NCI-H1092 (cell line): ENCODE measurements at regions not wholly inside any gene's neighbourhood (a gene's known extent, or its start where the extent isn't known, plus 50 kb on each side); places are given as distances from the start of the nearest gene placed in this dataset.
"Not testable (repeated sequence)": the region's sequence is repeated elsewhere in the genome, so short reads cannot be mapped to it uniquely, and the experiment has no call there.

Experiments
- DNase-seq: peaks from one replicate; lab custom pipeline; 2025; lab: John Stamatoyannopoulos, UW

DNA sequence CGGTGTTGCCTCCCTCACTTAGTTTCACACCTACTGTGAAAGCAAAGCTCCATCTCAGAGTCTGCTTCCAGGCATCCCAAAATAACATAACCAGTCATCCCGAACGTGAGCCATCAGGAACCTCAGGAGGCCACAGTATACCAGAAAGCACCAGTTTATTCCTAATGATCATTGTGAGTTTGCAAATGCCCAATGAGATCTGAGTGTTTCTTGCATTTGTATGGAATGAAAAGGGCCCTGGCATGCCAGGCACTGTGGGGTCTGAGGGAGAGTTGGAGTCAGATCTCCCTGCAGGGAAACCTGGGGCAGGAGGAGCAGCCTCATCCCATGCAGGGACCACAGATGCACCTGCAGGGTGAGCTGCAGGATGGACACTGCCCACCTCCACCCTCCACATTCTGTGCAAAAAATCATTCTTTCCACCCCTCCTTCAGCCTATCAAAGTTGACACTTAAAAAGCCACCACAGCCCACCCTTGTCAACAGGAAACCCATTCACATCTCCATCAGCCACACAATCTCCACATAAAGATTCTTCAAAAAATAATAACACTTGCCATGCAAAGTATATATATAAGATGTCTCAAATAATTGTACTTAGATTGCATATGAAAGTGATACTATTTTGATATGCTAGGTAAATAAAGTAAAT lies 112.3 kb downstream of the GGTLC2 start:
- DNase-seq = not testable (repeated sequence)

DNA sequence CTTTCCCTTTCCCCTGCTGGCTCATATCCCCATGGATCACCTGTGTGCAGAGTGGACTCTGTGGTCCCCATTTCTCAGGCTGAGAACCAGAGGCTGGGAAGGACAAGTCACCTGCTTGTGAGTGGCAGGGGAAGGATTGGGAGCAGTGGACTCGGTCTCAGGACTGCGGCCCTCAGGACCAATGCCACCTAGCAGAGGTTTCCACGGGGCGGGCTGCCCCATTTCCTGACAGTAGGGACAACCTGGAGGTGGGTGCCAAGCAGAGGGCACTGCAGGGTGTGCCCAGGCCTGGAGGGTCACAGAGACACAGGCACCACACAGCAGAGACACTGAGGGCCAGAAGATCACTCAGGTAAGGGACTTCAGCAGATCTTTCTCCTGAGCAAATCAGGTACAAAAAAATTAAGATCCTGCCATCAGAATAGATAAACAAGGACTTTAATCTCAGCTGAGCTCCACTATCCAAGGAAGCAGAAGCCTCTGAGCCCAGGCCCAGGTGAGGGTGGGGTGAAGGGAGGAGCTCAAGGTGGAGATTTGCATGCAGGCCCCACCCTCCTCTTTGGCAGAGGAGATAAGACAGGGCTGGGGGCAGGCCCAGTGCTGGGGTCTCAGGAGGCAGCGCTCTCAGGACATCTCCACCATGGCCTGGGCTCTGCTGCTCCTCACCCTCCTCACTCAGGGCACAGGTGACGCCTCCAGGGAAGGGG lies 113.8 kb downstream of the GGTLC2 start:
- not testable (repeated sequence) for DNase-seq

GRCh38 chr22:22759371-22759770 lies 115.0 kb downstream of the GGTLC2 start:
- DNase-seq = no peak

- DNase-seq = no peak
Measured at GRCh38 chr22:22759889-22760546, 115.6 kb downstream of the GGTLC2 start.

DNA sequence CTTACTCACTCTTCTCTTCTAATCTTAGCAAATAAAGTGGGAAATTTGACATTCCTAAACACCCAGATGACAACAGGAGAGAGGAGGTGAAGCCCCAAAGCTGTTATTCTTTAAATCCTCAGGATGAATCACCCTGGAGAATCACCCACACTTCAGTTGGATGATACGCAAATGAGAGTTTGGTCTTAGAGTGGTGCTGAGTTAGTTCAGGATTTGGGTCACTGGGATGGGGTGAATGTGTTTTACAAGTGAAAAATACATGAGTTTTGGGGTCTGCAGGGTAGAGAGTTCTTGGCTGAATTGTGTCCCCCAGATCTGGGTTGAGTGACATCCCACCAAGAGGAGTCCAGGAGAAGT lies 117.2 kb downstream of the GGTLC2 start:
- DNase-seq = no peak

DNA sequence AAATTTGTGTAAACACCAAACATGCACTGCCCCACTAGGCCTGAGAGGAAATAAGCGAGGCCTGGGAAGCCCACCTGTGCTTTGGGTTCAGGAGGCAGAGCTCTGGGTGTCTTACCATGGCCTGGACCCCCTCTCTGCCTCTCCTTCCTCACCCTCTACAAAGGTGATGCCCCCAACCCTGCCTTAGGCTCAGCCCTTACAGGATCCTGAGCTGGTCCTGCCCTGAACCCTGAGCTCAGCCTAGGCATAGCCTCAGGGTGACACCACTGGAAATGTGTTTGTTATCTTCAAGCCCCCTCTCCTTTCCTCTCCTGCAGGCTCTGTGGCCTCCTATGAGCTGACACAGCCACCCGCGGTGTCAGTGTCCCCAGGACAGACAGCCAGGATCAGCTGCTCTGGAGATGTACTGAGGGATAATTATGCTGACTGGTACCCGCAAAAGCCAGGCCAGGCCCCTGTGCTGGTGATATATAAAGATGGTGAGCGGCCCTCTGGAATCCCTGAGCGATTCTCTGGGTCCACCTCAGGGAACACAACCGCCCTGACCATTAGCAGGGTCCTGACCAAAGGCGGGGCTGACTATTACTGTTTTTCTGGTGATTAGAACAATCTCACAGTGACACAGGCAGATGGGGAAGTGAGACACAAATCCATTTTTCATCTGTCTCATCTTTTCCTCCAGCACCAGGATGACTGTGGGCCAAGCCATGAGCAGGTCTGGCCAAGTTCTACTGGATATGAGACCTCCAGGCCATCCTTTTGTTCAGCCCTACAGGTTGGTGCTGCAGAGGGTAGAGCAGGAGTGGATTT lies 117.8 kb downstream of the GGTLC2 start:
- DNase-seq = no peak

GRCh38 chr22:22763512-22763911 lies 119.1 kb downstream of the GGTLC2 start:
- DNase-seq = no peak

DNA sequence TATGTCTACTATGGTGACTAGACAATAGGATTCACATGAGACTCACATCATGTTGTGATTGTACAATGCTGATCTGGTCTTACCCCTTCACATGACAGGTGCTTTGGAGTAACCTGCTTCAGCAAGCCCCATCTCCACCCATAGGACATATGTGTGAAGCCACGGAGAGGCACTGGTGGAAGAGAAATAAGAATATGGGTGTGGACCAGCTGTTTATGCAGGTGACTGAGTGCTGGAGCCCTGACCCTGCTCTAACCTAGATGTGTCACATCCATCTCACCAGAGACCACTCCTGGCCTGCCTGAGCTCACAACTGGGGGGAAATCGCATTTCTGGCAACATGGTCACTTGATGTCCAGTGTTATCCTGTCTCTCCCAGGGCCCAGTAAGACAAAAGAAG lies 119.7 kb downstream of the GGTLC2 start:
- DNase-seq = no peak

DNA sequence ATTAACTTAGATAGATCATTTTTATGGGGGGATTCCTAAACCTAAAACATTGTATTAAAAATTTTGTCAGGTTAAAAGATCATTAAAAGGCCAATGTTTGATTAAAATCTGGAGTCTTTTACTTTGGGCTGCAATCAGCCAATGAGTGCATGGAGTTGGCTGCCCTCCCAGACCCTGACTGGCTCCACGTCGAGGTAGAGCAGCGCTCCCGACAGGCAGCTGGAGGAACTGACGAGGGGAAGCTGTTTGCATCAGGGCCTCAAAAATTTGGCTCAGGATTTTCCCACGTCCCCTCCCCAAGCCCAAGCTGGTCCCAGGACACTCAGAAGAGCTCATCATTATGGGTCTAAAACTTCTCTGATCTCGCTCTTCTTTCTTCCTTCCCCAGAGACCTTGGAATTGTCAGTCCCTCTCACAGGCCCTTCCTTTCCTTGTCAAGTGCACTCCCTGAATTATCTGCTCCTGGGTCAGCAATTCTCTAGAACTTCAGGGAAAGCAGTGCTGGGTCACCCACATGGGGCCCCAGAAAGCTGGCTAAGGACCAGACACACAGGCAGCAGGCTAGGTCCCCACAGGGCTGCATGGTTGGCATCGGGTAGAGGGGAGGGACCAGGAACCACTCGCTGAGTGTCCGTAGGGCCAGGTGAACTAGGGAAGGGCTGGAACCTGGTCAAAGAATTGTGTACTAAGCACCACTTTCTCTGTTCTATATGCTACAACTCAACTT lies 119.6 kb upstream of the IGLL5 start:
- no peak for DNase-seq

- no peak for DNase-seq
Measured at GRCh38 chr22:22768885-22769284, 118.7 kb upstream of the IGLL5 start.

DNA sequence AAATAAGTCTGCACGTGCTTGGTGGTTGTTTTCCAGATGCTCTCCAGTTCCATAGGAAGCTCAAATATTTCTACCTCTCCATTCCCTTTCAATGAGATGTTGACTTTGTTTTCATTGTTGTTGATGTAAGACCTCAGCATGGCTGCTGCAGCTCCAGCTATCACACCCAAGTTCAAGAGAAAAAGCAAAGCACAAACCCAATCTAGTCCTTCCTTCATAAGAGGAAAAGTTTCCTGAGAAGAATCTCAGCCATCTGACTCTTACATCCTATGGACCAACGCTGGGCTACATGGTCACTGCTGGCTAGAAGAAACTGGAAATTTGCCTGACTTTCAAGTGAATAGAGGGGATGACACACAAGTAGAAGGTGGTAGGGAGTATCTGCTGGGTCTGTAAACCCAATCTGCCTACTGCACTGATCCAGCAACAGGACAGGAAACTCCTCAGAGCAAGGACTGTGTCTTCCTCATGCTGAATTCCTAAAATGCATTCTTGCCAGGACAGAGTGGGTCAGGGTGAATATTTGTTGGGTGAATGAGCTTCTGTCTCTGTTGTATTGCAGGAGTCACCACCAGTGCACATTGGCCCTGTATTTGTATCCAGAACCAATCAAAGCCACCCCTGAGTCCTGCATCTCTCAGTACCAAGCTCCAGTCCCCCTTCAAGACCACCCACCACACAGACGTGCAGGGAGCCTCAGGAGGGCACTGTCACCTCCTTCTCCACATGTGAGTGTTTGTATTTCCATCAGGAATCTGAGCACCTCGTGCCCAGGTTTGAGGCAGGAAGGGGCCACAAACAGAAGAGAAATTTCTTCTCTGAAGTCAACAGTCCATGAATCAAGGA lies 118.0 kb upstream of the IGLL5 start:
- no peak for DNase-seq

GRCh38 chr22:22770280-22770871 lies 117.2 kb upstream of the IGLL5 start:
- DNase-seq = no peak

GRCh38 chr22:22770881-22771280 lies 116.7 kb upstream of the IGLL5 start:
- DNase-seq = no peak

GRCh38 chr22:22771696-22772377 lies 115.8 kb upstream of the IGLL5 start:
- no peak for DNase-seq

- DNase-seq = no peak
Measured at GRCh38 chr22:22772396-22772795, 115.2 kb upstream of the IGLL5 start.

DNA sequence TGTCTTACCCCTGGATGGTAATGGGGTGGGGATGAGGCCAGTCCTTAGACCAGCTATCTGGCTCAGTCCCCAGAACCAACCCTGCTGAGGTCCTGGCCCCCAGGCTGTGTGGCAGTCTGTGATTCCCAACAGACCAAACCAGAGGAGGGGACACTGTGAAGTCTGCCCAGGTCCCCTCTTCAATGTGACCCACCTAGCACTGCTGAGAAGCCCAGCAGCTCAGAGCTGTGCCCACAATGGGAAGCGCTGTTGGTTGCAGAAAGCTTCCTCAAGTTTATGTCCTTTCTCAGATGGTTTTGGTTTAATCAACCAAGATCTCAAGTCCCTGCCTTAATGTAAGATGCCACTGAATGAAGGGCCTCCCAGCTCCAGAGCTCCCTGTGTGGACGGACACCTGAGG lies 114.7 kb upstream of the IGLL5 start:
- DNase-seq = no peak

DNA sequence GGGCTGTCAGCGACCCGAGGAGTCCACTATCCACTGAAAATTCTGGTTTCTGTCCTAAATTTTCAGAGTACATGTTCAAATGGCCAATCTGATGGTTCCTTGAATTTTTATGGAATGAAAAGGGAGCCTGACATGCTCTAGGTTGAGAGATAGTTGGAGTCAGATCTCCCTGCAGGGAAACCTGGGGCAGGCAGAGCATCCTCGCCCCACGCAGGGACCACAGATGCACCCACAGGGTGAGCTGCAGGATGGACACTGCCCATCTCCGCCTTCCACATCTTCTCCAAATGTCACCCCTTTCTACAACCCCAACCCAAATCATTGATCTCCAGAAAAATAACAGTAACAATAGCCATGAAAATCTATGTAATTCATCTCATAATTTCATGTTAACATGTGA lies 114.2 kb upstream of the IGLL5 start:
- no peak for DNase-seq

DNA sequence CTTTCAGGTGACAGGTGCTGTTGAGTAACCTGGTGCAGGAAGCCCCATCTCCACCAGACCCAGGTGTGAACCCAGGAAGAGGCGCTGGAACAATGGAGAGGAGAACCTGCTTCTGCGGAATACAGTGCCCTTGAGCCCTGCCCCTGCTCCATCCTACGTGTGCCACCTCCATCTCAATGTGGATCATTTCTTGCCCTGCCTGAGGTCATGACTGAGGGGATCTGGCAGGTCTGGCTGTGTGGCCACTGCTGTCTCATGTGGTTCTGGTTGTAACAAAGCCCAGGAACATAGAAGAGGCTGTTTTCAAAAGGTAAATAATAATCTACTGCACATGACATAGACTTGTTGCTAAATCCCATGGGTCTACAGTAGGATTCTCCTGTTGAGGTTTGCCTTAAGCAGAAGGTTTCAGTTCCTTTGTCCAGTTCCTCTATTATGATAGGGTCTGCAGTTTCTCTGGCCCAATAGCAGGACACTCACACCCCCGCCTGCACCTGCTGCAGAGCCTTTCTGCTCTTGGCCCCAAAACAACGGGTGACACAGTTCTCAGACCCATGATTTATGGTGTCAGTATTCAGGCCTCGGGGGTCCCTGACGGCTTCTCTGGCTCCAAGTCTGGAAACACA lies 113.5 kb upstream of the IGLL5 start:
- no peak for DNase-seq

GRCh38 chr22:22774762-22775161 lies 112.9 kb upstream of the IGLL5 start:
- not testable (repeated sequence) for DNase-seq

DNA sequence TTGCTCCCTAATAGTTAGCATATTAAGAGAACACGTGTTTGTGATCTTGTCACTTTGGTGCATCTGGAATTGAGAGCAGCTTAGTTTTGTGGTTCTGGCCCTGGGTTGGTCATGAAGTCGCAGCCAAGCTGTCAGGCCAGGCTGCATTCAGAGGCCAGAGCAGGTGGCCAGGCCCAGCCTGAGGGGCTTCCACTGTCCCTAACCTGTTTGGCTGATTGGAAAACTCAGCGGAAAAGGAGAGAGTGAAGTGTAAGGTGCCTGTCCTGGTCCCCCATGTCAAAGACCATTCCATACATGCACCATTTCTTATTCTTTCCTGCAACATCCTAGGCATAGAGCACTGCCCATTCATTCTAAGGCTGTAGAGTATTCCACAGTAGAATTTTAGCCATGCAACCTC lies 111.5 kb upstream of the IGLL5 start:
- DNase-seq = no peak
